SK-N-DZ (cell line): ENCODE measurements at regions not wholly inside any gene's neighbourhood (a gene's known extent, or its start where the extent isn't known, plus 50 kb on each side); places are given as distances from the start of the nearest gene placed in this dataset.
"Not testable (repeated sequence)": the region's sequence is repeated elsewhere in the genome, so short reads cannot be mapped to it uniquely, and the experiment has no call there.

Experiments used
- DNase-seq: peaks from one replicate; pipeline ENCODE4 v3.0.0-alpha.2; 2015; ENCODE audit warnings: low spot score

DNA sequence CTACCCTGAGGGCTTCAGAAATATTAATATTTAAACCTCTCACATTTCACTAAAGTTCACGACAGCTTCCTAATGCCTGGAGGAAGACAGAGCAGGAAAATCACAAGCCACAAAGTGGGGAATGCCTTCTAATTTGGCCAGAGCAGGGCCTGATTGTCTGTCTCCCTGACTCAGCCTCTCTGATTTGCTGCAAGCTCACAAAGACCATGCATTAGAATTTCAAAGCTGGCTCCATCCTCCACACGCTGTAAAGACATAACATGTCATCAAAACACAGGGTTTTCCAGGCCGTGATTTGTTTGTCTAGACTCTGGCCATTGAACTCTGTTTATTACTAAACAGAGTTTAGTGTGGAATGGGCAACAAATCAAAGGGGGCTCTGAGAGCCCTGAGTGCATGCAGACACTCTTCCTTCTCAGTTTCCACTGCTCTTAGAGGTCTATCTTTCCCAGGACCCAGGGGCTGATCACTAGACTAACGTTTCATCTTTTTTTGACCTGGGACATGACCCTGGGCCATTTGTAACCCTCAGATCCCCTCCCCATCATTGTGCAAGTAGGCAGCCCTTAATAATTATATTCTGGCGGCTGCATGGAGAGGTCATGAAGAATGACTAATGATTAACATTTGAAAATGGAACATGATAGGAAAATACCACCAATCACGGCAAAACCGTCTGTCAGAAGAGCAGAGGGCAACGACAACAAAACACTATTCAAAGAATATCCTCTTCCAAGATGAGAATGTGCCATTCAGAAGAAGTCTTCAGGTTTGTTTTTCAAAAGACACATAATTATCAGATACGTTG lies 140.2 kb downstream of the ENC1 start:
- no peak for DNase-seq

GRCh38 chr5:74499256-74500050 lies 141.1 kb downstream of the ENC1 start:
- DNase-seq = no peak

GRCh38 chr5:74497706-74498105 lies 142.8 kb downstream of the ENC1 start:
- no peak for DNase-seq

DNA sequence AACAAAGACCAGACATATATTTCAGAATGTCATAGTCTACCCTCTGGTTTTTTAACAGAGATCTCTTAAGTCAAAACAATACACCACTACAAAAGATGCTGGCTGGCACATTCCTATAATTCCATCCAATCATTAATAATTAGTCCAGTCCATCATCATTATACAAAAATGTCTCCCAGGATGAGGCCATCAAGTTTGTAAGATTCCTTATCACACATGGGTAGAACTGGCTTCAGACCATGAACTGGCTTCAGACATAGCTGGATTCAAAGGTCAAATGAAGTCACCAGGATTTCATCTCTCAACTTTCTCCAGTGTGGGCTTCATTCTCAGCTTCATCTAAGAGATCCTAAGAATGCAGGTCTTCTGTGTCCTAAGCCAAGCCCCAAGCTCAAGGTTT lies 147.1 kb downstream of the ENC1 start:
- DNase-seq = no peak

DNA sequence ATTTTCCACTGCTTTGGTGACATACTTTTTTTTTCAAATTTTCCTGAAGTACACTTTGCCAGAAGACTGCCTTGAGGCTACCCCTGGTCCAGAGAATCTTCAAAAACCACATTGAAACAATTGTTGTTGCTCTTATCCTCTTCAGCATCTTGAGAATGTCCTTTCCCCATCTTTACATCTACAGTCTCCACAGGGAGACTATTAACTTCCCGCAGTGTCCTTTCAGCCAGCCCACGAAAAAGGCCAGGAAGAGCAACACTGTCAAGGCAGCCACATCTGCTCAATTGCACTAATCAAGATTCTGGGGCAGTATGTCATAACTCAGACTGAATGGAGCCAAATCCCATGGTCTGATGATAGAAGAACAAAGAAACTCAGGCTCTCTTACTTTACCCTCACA lies 148.3 kb downstream of the ENC1 start:
- peak; percentile 93 for DNase-seq

GRCh38 chr5:74491586-74491985 lies 148.9 kb downstream of the ENC1 start:
- no peak for DNase-seq

DNA sequence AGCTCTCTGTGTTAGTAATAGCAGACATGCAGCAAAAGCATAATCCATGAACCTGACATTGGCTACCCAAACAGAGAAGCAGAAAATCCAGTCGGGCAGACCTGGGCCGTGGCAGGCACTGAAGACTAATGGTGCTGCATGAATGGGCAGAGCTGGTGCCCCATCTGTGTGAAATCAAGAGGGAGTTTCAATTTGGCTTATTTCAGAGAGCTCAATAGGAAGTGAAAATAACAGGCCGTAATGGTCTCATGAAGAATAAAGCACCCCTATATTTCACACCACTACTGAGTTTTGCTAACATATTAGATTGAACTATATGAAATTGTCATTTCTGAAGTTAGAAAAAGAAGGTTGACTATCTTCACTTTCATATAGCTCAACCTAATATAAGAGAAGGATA lies 149.7 kb downstream of the ENC1 start:
- no peak for DNase-seq

DNA sequence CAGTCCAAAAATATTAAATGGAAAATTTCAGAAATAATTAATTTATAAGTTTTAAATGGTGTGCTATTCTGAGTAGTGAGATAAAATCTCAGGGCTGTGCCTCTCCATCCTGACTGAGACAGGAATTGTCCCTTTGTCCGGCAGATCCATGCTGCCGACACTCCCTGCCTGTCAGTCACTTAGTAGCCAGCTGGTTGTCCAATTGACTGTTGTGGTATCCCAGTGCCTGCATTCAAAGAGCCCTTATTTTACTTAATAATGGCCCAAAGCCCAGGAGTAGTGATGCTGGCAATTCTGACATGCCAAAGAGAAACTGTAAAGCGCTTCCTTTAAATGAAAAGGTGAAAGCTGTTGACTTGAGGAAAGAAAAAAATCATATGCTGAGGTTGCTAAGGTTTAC lies 157.5 kb downstream of the ENC1 start:
- no peak for DNase-seq

DNA sequence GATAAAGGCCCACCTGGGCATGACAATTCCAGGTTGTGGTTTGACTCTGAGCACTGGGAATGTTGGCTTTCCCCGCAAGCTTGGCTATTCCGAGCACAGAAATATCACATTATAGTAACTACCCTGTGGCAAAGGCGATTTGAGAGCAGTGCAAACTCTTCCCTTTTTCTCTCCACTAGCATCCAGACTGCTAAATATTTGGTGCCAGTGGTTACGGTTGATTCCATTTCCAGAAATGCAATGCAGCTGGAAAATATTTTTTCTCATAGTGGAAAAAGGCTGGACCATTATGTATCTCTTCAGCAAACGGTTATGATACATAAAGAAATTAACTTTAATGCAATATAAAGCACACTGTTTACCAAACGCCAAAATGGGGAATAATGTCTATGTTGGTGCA lies 158.0 kb downstream of the ENC1 start:
- no peak for DNase-seq

DNA sequence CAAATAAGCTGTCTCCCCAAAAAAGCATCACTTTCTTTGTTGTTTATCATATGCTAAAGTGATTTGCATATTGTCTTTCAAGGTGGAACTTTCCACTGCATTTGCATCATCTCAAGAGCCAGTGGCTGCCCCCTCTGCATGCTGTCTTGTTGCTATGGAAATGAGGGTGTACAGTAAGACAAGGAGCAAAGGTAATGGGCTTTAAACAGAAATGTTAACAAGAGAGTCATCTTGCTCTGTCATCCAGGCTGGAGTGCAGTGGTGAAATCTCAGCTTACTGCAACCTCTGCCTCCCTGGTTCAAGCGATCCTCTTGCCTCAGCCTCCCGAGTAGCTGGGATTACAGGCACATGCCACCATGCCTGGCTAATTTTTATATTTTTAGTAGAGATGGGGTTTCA lies 159.2 kb downstream of the ENC1 start:
- DNase-seq = not testable (repeated sequence)

DNA sequence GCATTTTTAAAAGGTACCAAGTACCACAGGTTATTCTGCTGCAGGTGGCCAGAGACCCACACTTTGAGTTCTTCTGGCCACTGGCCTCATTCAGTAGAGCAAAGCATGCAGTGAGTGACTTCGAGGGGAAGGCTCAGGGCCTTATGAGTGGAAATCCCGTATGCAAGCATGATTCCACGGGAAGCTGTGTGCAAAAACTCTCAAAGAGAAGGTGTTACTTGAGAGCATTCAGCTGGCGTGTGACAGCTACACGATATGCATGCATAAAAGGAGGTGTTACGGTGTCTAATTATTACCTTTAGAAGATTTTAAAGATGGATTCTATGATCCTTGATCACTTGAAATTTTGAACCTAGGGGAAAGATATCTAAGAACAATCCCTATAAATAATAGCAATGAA lies 160.3 kb downstream of the ENC1 start:
- DNase-seq = no peak

DNA sequence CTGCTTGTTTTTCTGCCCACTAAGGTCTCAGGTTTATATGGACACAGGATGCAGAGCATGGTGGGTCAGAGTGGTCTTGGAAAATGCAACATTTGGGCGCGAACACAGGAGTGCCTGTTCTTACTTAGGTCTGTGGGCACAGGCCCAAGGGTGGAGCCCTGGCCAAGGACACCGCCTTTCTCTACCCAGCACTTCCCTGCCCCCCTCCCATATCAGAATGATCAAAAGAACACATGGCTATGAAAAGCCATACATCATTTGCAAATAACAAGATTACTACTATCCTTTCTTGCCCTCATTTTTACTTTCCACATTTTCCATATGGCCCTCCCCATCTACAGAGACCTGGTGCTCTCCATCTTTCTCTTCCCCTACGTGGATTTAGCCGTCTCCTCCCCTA lies 162.2 kb downstream of the ENC1 start:
- DNase-seq = no peak

DNA sequence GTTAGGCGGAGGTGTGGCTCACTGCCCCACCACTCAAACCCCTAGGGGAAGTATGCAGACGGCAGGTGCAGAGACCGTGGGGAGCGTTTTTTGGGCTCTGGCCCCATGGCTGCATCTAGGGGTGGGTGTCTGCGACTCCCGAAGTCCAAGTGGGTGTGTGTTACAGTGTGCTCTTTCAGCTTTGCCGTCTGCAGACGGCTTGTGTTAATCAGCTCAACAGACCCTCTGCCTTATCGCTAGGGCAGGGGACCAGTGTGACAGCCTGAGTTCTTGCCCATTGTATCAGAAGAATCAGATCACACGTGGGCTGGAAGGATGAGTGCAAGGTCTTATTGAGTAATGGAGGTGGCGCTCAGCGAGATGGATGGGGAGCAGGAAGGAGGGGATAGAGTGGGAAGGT lies 162.8 kb downstream of the ENC1 start:
- peak; percentile 72 for DNase-seq

DNA sequence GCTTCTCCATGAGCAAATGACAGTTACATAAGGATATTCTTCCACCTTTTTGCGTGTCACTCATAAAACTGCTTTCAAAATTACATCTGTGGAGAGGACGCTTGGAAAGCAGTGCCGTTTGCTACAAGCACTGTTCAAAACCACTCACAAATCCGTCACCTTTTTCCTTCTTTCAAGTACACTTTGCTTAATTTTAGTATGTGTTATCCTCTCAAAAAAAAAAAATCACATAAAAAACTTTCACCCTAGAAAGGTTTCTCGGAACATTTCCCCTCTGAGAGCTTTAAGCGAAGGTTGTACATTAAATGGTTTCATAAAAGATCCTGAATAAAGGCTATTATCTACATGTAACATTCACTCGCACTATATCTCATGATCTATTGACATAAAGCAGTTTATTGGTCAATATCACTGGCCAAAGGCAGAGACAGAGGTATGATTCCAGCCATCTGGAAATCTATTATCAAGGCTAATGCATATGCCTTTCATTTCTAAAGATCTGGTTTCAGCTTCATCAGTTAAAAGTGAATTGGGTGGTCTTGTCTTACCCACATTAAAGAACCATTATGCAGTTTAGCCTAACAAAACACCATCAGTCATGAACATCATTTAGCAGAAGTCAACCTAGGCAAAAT lies 163.6 kb downstream of the ENC1 start:
- peak; percentile 45 for DNase-seq

- no peak for DNase-seq
These were observed 164.3 kb downstream of the ENC1 start for GRCh38 chr5:74476046-74476818.

DNA sequence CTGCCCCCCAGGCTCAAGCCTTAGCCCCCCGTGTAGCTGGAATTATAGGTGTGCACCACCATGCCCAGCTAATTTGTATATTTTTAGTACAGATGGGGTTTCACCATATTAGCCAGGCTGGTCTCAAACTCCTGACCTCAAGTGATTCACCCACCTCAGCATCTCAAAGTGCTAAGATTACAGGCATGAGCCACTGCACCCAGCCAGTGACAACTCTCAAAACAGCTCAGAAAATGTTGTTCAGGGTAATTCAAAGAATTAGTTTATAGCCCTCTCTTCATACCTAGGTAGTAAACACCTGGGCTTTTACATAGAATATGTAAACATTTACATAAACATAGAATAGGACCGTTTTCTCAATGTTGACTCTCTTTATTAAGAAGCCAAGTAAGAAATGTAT lies 168.7 kb downstream of the ENC1 start:
- DNase-seq = no peak

DNA sequence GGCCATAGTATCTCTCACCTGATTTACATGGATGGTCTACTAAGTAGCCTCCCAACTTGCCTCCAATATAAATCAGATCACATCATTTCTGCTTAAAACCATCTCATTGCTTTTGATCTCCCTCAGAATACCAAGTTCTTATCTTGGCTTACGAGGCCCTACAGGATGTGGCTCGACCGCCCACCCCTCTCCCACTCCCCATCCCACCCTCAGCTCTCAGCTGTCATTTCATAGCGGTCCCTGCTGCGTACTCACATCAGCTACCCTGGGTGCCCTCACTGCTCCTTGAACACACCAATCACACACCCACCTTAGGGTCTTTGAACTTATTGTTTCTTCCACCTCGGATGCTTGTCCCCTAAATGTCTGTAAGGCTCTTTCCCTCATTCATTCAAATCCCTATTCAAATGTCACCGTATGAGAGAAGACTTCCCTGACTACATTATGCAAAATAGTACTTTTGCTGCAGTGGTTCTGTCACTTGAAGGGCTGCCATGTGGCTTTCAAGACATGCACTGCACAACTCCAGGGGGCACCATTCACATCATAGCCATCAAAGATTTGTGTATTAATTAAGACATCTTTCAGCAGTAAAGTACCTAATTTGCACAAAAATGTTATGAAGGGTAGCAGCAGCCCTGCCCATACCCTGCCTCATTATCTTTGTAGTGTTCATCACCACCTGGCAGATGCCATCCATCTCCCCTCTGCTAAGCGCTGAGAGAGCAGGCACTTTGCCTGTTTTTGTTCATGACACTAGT lies 171.1 kb downstream of the ENC1 start:
- no peak for DNase-seq

DNA sequence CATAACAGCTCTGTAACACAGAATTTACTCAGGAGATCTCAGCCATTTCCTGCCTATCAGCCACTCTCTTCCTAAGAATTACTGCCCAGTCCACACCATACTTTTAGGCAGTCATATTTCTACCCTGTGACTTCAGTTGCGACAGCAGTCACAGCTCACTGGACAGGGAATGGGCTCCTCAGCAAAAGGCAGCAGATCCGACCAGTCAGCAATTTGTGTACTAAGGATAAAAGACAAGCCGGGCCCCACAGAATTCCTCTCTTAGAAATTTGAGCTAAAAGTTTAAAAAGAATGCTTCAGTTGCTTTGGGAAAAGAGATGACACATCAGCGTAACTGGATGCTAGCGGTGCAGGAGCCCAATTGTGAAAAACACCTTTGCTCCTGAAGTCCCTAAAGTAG lies 172.1 kb downstream of the ENC1 start:
- no peak for DNase-seq

GRCh38 chr5:74465724-74466123 lies 174.8 kb downstream of the ENC1 start:
- no peak for DNase-seq

GRCh38 chr5:74464512-74465209 lies 175.9 kb downstream of the ENC1 start:
- no peak for DNase-seq
